Dermis blood vessel endothelial cell (primary cell): ENCODE measurements at regions not wholly inside any gene's neighbourhood (a gene's known extent, or its start where the extent isn't known, plus 50 kb on each side); places are given as distances from the start of the nearest gene placed in this dataset.
A peak's percentile ranks its signal among the peaks of the same experiment; 100 is the strongest.
"Not testable (repeated sequence)": the region's sequence is repeated elsewhere in the genome, so short reads cannot be mapped to it uniquely, and the experiment has no call there.

Source experiments
- DNase-seq: peaks from one replicate; pipeline ENCODE4 v3.0.0; 2010

GRCh38 chr6:57708061-57708460 lies 390.6 kb downstream of the PRIM2 start:
- DNase-seq: not testable (repeated sequence)

GRCh38 chr6:57722546-57722945 lies 405.1 kb downstream of the PRIM2 start:
- DNase-seq: not testable (repeated sequence)

GRCh38 chr6:57723815-57724401 lies 406.5 kb downstream of the PRIM2 start:
- not testable (repeated sequence) for DNase-seq

GRCh38 chr6:57729407-57729806 lies 412.0 kb downstream of the PRIM2 start:
- DNase-seq: not testable (repeated sequence)

GRCh38 chr6:57730726-57731125 lies 413.3 kb downstream of the PRIM2 start:
- not testable (repeated sequence) for DNase-seq

GRCh38 chr6:57747716-57748115 lies 430.3 kb downstream of the PRIM2 start:
- DNase-seq: not testable (repeated sequence)

GRCh38 chr6:57759850-57760249 lies 442.4 kb downstream of the PRIM2 start:
- not testable (repeated sequence) for DNase-seq

- DNase-seq: not testable (repeated sequence)
These were observed 475.4 kb downstream of the PRIM2 start for GRCh38 chr6:57792720-57793397.

GRCh38 chr6:57793398-57793762 lies 475.9 kb downstream of the PRIM2 start:
- not testable (repeated sequence) for DNase-seq

- peak; percentile 11 for DNase-seq
These were observed 482.5 kb downstream of the PRIM2 start for GRCh38 chr6:57799703-57800479.

- not testable (repeated sequence) for DNase-seq
These were observed 491.2 kb downstream of the PRIM2 start for GRCh38 chr6:57808581-57808980.

- not testable (repeated sequence) for DNase-seq
These were observed 492.0 kb downstream of the PRIM2 start for GRCh38 chr6:57809454-57809853.

- not testable (repeated sequence) for DNase-seq
These were observed 496.0 kb downstream of the PRIM2 start for GRCh38 chr6:57813271-57814075.

GRCh38 chr6:57815826-57816225 lies 498.4 kb downstream of the PRIM2 start:
- DNase-seq: not testable (repeated sequence)

GRCh38 chr6:57821325-57821724 lies 503.9 kb downstream of the PRIM2 start:
- DNase-seq: not testable (repeated sequence)

GRCh38 chr6:57822448-57822847 lies 505.0 kb downstream of the PRIM2 start:
- DNase-seq: not testable (repeated sequence)

GRCh38 chr6:57822896-57823358 lies 505.5 kb downstream of the PRIM2 start:
- peak; percentile 8 for DNase-seq

- DNase-seq: not testable (repeated sequence)
These were observed 520.3 kb downstream of the PRIM2 start for GRCh38 chr6:57837622-57838209.

GRCh38 chr6:57841551-57841950 lies 524.1 kb downstream of the PRIM2 start:
- DNase-seq: not testable (repeated sequence)

- peak; percentile 2 for DNase-seq
These were observed 536.4 kb downstream of the PRIM2 start for GRCh38 chr6:57853745-57854407.
